ENCODE measurements at regions not wholly inside any gene's neighbourhood (a gene's known extent, or its start where the extent isn't known, plus 50 kb on each side); places are given as distances from the start of the nearest gene placed in this dataset.

DNA sequence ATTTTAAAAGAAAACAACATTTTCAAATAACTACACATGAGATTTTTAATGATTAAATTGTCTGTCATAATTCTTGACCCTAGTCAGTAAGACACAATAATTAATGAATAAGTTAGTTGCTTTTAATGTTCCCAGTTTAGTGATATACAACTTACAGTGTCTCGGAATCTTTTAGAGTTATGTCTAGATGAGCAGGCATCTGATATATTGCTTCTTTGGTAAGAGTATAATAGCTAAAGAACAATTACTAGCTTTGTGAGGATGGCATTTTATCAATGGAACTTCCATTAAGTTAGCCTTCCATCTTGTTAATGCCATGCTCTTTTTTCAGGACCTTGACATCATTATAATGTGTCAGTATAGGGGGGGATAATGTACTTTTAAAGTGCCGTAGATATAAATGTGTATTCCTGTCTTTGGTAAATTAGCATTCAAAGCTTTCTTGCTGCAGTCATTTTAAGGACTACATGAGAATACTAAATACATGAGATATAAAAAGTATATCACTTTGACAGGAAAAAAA is 425.1 kb downstream of the PDHA2 start:
- ChIA-PET CTCF (no interaction called here), POLR2A (no interaction called here)
- H3K36me3 Mint-ChIP-seq (ENCODE audit: low read depth) = no peaks in the 10 kb centered on the region
- no peaks in the 10 kb centered on the region for H3K27me3 Mint-ChIP-seq
- no peak overlapping the region for H3K4me3 Mint-ChIP-seq
- no peaks in the 10 kb centered on the region for H3K4me1 Mint-ChIP-seq
- H3K9me3 Mint-ChIP-seq = no peaks in the 10 kb centered on the region
- no peak for DNase-seq
- no peak overlapping the region for H3K27ac Mint-ChIP-seq

DNA sequence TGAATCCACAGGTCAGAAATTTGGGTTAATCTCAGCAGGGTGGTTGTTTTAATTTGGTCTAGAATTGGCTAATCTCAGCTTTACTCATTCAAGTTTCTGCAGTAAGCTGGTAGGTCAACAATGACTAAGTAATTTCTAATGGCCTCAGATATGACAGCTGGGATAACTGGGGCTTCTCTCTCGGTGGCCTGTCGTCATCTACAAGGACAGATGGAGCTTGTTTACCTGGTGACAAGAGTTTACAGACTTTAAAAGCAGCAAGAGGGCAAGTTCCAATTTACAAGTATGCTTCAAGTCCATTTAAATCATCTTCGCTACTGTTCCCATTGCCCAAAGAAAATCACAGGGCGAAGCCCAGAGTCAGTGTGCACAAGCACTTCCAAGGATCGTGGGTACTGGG is 453.9 kb downstream of the PDHA2 start:
- no peaks in the 10 kb centered on the region for H3K36me3 Mint-ChIP-seq (ENCODE audit: low read depth)
- no peak overlapping the region for H3K27ac Mint-ChIP-seq
- ChIA-PET POLR2A (no interaction called here), CTCF (no interaction called here)
- no peaks in the 10 kb centered on the region for H3K27me3 Mint-ChIP-seq
- no peak overlapping the region for H3K4me3 Mint-ChIP-seq
- H3K4me1 Mint-ChIP-seq = no peaks in the 10 kb centered on the region
- no peaks in the 10 kb centered on the region for H3K9me3 Mint-ChIP-seq
- DNase-seq = no peak

DNA sequence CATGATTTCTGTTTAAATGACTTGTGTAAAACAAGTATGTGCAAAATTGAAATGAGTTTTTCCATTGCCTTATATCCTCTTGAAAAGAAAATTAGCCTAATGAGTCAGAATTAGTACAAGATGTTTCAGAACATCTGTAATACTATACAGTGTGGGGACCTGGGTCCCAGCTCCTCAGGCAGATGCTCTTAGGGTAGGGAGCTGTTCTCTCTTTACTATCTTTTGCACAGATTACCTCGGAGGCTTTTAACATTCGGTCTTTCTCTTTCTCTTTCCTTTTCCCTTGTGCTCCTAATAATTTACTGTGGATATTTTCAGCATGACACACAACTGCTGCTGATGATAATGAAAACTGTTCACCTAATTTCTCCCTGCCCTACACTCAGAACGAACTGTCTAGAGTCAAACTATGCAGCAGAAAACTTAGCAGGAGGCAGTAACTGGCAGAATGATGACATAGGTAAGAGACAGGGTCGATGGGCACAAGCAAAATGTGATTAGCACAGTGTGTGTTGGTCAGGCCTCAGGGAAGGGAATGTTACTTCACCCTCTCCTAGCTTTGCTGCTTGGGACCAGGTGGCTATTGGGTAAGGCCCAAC is 455.3 kb downstream of the PDHA2 start:
- no peak overlapping the region for H3K27ac Mint-ChIP-seq
- DNase-seq = no peak
- ChIA-PET CTCF (no interaction called here), POLR2A (no interaction called here)
- no peaks in the 10 kb centered on the region for H3K4me1 Mint-ChIP-seq
- no peaks in the 10 kb centered on the region for H3K9me3 Mint-ChIP-seq
- no peak overlapping the region for H3K4me3 Mint-ChIP-seq
- H3K36me3 Mint-ChIP-seq (ENCODE audit: low read depth) = no peaks in the 10 kb centered on the region
- H3K27me3 Mint-ChIP-seq = no peaks in the 10 kb centered on the region

DNA sequence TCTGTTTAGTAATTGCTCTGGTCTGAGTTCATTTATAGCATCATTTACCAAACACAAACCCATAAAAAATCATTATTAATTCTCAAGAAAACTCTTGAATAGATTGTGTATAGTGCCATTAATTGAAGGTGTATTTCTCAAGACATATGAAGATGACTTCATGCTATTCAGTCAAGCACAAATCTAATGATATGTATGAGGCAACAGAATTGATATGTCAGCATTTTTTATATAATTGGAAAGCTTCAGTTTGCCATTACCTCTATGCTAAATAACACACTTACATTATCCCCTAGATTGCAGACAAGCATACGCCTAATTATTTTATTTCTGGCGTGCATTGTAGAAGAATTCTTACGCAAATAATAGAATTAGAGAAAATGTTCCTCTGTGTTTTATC is 461.8 kb downstream of the PDHA2 start:
- POLR2A ChIA-PET = no interaction called here

DNA sequence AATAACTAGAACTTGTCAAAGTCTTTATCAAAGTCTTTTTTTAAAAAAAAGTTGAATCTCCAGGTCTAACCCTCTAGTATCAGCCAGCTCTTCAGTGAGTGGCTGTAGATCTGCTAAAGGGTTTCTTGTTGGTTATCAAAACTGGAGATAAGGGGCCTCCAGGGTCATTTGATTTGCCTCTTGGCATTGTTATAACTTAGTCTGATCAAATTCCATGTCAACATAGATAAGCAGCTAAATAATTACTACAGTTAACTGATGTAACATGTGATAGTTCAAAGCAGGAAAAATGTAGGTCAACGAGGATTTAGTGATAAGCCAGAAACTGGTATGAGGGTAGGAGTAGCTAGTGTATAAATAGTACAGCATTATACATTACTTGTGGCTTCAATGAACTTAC is 465.1 kb downstream of the PDHA2 start:
- Mint-ChIP-seq H3K4me3 (no peak overlapping the region), H3K27me3 (no peaks in the 10 kb centered on the region), H3K36me3 (ENCODE audit: low read depth) (no peaks in the 10 kb centered on the region), H3K27ac (no peak overlapping the region), H3K4me1 (no peaks in the 10 kb centered on the region), H3K9me3 (no peaks in the 10 kb centered on the region)
- DNase-seq = no peak
- ChIA-PET CTCF (no interaction called here), POLR2A (no interaction called here)

More for the DNA sequence above, 461.8 kb downstream of the PDHA2 start:
- Mint-ChIP-seq H3K36me3 (ENCODE audit: low read depth) (no peaks in the 10 kb centered on the region), H3K27ac (no peak overlapping the region), H3K4me1 (no peaks in the 10 kb centered on the region), H3K27me3 (no peaks in the 10 kb centered on the region), H3K4me3 (no peak overlapping the region), H3K9me3 (no peaks in the 10 kb centered on the region)
- CTCF ChIA-PET = no interaction called here
- DNase-seq = no peak

DNA sequence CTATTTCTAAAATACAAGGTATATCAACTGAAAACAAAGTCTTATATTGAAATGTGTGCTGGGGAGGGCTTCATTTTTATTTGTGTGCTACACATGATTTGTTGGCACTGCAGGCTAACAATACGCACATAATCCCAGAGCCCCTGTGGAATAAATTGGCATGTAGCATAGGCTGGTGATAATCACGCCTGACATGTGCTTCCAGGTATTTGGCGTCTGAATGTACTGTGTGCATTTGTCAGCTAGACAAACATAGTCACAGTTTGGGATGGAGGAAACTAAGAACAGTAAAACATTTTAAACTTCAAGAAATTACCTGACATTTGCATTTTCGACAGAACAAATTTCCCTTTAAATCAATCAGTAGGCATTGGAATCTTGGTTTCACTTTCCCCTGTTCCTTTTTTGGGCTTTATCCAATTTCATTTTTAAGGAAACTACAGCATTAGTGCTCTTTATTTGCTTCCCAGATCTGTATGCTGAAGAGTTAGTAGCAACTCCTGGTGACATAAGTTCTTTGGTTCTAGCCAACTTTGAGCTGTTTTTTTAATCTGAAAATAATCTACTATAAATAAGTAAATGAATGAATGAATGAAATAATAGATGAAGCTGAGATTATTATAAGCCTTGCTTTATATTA is 472.3 kb downstream of the PDHA2 start:
- no peak for DNase-seq
- no peaks in the 10 kb centered on the region for H3K27me3 Mint-ChIP-seq
- CTCF ChIA-PET = no interaction called here
- H3K4me3 Mint-ChIP-seq = no peak overlapping the region
- H3K36me3 Mint-ChIP-seq (ENCODE audit: low read depth) = no peaks in the 10 kb centered on the region
- H3K9me3 Mint-ChIP-seq = no peaks in the 10 kb centered on the region
- POLR2A ChIA-PET = no interaction called here
- H3K27ac Mint-ChIP-seq = no peak overlapping the region
- no peaks in the 10 kb centered on the region for H3K4me1 Mint-ChIP-seq

DNA sequence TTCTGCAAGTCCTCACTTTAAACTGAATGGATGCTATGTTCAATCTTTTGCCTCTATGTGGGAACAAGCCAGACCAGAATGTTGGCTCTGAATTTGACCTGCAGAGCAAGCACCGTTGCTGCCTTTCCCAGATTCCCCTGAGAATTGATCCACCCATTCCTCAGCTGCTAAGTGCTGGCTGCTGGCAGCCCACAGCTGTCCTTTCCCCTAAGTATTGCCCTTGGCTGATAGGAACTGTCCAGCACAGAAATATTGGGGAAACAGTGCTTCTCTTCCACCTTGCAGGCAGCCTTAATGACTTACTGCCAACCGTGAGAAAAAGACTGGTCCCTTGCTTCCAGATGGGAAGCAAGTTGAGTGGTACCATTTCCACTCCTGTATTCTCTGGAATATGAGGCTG is 475.9 kb downstream of the PDHA2 start:
- Mint-ChIP-seq H3K27me3 (no peaks in the 10 kb centered on the region), H3K4me1 (no peaks in the 10 kb centered on the region), H3K9me3 (no peaks in the 10 kb centered on the region), H3K36me3 (ENCODE audit: low read depth) (no peaks in the 10 kb centered on the region), H3K27ac (no peak overlapping the region), H3K4me3 (no peak overlapping the region)
- no peak for DNase-seq
- CTCF ChIA-PET = no interaction called here
- POLR2A ChIA-PET = no interaction called here

DNA sequence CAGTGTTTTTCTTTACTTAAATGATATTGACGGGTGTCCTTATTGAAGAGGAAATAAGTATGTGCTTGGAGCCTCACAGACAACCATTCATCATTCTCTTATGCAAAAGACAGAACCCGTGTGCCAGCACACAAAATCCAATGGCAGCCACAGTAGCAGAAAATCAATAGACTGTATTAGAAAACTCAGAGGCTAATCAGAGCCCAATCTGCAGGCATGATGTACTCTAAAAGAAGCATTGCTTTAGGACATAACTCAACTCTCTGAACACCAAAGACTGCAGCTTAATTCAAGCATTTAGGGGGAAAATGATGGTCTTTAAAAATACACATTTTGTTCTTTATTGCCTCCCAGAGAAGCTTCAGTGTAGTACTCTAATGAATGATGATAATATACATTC is 476.9 kb downstream of the PDHA2 start:
- Mint-ChIP-seq H3K4me3 (no peak overlapping the region), H3K9me3 (peaks cover under 1% of the 10 kb centered on the region), H3K4me1 (no peaks in the 10 kb centered on the region), H3K27ac (no peak overlapping the region), H3K27me3 (no peaks in the 10 kb centered on the region), H3K36me3 (ENCODE audit: low read depth) (no peaks in the 10 kb centered on the region)
- POLR2A ChIA-PET = no interaction called here
- CTCF ChIA-PET = no interaction called here
- no peak for DNase-seq

DNA sequence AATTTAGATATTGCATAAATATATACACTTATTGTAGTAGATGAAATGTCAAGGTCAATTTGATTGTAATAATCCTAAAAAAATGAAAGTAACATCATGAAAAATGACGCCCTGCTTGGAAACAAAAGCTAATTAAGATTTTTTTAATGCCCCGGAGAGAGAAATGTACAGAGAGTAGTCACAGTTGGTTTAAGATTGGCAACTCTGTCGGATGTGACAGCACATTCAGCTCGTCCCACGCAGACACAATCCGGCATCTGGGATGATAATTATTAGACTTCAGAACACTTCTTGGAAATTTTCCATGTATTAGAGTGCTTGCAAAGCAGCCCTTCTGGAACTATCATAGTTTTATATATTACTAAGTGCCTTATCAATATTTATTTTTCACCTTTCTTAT is 478.0 kb downstream of the PDHA2 start:
- H3K27ac Mint-ChIP-seq = no peak overlapping the region
- no peaks in the 10 kb centered on the region for H3K36me3 Mint-ChIP-seq (ENCODE audit: low read depth)
- peaks cover 2% of the 10 kb centered on the region for H3K9me3 Mint-ChIP-seq
- DNase-seq = no peak
- H3K4me3 Mint-ChIP-seq = no peak overlapping the region
- no peaks in the 10 kb centered on the region for H3K27me3 Mint-ChIP-seq
- POLR2A ChIA-PET = no interaction called here
- H3K4me1 Mint-ChIP-seq = no peaks in the 10 kb centered on the region
- CTCF ChIA-PET = no interaction called here

DNA sequence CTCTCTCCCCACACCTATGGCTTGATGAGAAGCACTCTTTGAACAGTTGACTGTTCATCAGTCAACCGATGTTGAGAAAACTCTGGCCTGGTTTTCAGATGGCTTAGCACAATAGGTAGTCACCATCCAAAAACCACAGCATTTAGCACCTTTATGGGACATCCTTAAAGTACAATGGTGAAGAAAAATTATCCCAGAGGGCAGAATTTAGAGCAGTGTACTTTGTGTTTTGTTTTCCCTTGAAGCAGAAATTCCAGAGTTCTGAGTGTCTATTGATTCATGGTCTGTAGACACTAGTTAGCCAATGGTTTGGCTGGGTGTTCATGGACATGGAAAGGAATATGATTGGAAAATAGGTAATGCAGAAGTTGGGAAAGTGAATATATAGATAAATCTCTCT is 487.0 kb downstream of the PDHA2 start:
- H3K4me1 Mint-ChIP-seq = no peaks in the 10 kb centered on the region
- no peaks in the 10 kb centered on the region for H3K36me3 Mint-ChIP-seq (ENCODE audit: low read depth)
- peaks cover 4% of the 10 kb centered on the region for H3K9me3 Mint-ChIP-seq
- CTCF ChIA-PET = no interaction called here
- no peak for DNase-seq
- H3K4me3 Mint-ChIP-seq = no peak overlapping the region
- H3K27me3 Mint-ChIP-seq = no peaks in the 10 kb centered on the region
- H3K27ac Mint-ChIP-seq = no peak overlapping the region
- POLR2A ChIA-PET = no interaction called here

DNA sequence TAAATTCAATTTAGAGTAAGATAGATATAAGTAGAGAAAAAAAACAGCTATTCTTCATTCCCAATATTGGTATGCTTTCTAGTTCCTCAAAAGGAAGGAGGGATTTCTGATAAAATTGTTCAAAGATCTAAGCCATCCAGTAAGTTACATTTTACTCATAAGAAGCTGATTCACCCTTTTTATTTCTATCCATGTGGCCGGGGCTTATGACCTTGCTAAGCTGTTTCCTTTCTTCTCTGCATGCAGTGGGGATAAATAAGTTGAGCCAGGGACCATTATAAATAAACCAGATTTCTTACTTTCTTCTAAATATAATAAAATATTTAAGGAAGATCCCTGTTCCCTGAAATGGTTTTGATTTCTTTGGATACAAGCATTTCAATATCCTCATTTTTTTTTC is 502.3 kb downstream of the PDHA2 start:
- CTCF ChIA-PET = no interaction called here
- no peak overlapping the region for H3K27ac Mint-ChIP-seq

DNA sequence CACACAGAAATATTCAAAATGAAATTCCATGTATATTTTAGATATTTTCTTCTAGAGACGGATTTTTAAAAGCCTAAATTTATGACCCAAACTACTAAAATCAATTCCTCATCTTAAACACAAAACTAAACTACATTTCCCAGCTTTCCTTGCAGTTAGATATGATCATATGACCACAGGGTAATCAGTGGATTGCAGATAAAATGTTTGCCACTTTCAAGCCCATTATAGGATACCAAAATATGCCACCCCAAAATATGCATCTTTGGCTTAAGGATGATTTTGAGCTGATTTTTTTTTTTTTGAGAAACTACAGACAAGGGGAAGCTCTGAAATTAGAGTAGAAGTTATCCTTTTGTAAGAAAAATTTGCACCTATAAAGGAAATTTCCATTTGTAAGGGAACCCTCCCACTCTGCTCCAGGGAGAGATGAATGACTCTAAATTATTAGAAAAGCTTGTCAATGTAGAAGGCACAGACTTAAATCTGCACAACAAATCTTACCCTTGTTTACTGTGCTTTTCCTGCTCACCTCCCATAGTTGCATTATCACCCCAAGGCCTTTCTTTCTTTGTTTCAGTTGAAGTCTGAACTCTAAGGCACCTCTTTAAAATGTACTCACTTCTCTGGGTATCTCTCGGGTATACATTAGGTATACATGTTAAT is 503.0 kb downstream of the PDHA2 start:
- peaks cover 5% of the 10 kb centered on the region for H3K9me3 Mint-ChIP-seq
- ChIA-PET CTCF (no interaction called here), POLR2A (no interaction called here)
- H3K4me3 Mint-ChIP-seq = no peak overlapping the region
- H3K27ac Mint-ChIP-seq = no peak overlapping the region
- no peaks in the 10 kb centered on the region for H3K4me1 Mint-ChIP-seq
- no peaks in the 10 kb centered on the region for H3K36me3 Mint-ChIP-seq (ENCODE audit: low read depth)
- no peaks in the 10 kb centered on the region for H3K27me3 Mint-ChIP-seq
- DNase-seq = no peak

More for the DNA sequence above, 502.3 kb downstream of the PDHA2 start:
- no peaks in the 10 kb centered on the region for H3K4me1 Mint-ChIP-seq
- no peaks in the 10 kb centered on the region for H3K36me3 Mint-ChIP-seq (ENCODE audit: low read depth)
- no peaks in the 10 kb centered on the region for H3K27me3 Mint-ChIP-seq
- POLR2A ChIA-PET = no interaction called here
- no peak overlapping the region for H3K4me3 Mint-ChIP-seq
- H3K9me3 Mint-ChIP-seq = peaks cover 5% of the 10 kb centered on the region
- DNase-seq = no peak

DNA sequence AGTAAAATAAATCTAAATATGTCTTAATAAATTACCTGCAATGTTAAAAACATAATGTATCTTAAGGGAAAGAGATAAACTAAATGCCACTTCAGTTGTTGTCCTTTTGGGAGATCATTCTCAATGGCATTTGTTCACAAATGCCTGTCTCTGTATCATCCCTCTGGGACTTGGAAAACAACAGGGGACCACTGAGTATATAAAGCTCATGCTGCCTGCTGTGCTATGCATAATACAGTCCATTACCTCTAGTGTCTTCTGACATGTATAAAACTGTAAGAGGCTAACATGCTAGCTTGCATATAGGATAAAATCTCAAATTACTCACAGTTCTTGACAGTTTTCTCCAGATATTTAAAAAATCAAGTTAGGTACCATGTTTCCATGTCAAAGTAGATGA is 503.9 kb downstream of the PDHA2 start:
- Mint-ChIP-seq H3K36me3 (ENCODE audit: low read depth) (no peaks in the 10 kb centered on the region), H3K27ac (no peak overlapping the region), H3K4me1 (no peaks in the 10 kb centered on the region), H3K9me3 (peaks cover 5% of the 10 kb centered on the region), H3K27me3 (no peaks in the 10 kb centered on the region), H3K4me3 (no peak overlapping the region)
- ChIA-PET POLR2A (no interaction called here), CTCF (no interaction called here)
- DNase-seq = no peak

DNA sequence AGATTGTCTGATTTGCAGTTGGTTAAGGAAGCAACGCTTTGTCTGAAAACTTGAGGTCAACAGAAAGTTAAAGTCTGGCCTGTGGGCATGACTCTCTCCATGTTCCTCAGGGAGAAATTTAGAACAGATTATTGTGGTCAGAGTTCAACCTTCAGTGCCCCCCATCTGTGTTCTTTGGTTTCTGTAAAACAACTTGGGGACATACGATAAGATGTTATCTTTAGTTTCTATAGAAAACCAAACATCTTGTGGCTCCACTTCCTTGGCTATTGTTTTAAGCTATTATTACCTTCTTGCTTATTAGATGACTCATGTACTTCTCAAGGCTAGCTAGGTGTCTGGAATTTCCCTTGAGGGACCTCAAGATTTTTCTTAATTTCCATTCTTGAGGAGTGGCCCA is 507.7 kb downstream of the PDHA2 start:
- H3K4me1 Mint-ChIP-seq = no peaks in the 10 kb centered on the region
- POLR2A ChIA-PET = no interaction called here
- DNase-seq = no peak
- no peak overlapping the region for H3K27ac Mint-ChIP-seq
- H3K36me3 Mint-ChIP-seq (ENCODE audit: low read depth) = no peaks in the 10 kb centered on the region
- CTCF ChIA-PET = no interaction called here
- H3K27me3 Mint-ChIP-seq = no peaks in the 10 kb centered on the region
- peaks cover 2% of the 10 kb centered on the region for H3K9me3 Mint-ChIP-seq
- H3K4me3 Mint-ChIP-seq = no peak overlapping the region

All from activated CD4-positive, alpha-beta memory T cell treated with anti-CD3 and anti-CD28 coated beads, Interleukin-2, amount 10 ng/mL, durations not matched to agents 7 days and 5 days (primary cell).